K562 (cell line): ENCODE measurements at regions not wholly inside any gene's neighbourhood (a gene's known extent, or its start where the extent isn't known, plus 50 kb on each side); places are given as distances from the start of the nearest gene placed in this dataset.

Source experiments
- ATAC-seq: fragments of 200-7000 bp; cut with Tn5 transposase; 3 replicates; pipeline ENCODE4 v1.9.1; 2020; ENCODE audit warnings: moderate library complexity
- BruUV-seq: library from RNA; stranded (reverse); fragments of 400-500 nt; replicated peaks from 2 replicates; lab custom pipeline; 2021; lab: Mats Ljungman, UMichigan
- CTCF ChIA-PET: fragments of 300-600 bp; formaldehyde crosslinking; extraction: SDS; loops from one replicate; lab custom pipeline; 2021; ENCODE audit warnings: low intra/inter-chr PET ratio; lab: Yijun Ruan, JAX
- POLR2A ChIA-PET: fragments of 300-600, 350-650 bp; sonication (Branson Sonifier 250); formaldehyde crosslinking; extraction: SDS; loops from one replicate; lab custom pipeline; 2021; ENCODE audit warnings: antibody characterized with exemption, inconsistent platforms; lab: Yijun Ruan, JAX
- DNase-seq, 4 experiments: peaks; one replicate each; pipeline versions ENCODE4 v3.0.0 to v3.0.0-alpha.2; 2011 to 2018; ENCODE audit warnings: low spot score in 3 of 4, mixed read lengths in 3 of 4; ENCODE audit errors: extremely low read depth in 1 of 4
- FAIRE-seq: peaks from 2 replicates; lab custom pipeline; 2011; peaks lifted over from hg19 to GRCh38; lab: Jason Lieb, UNC
- H2AFZ ChIP-seq: 2 replicates; pipeline ENCODE4 v1.6.0; 2011; ENCODE audit warnings: low read depth, low read length, control low read depth, inconsistent platforms
- H3K27ac ChIP-seq: fragments of 200-600 bp; 3 replicates; pipeline ENCODE4 v1.8.0; 2011; ENCODE audit warnings: low read depth, mild to moderate bottlenecking, control low read depth, inconsistent platforms, low read length, moderate library complexity, mixed read lengths; ENCODE audit errors: extremely low read depth
- H3K27me3 ChIP-seq, 2 experiments: fragments of 300-600 bp in 1 of 2; 2 replicates in 1 of 2; 3 replicates in 1 of 2; pipeline versions ENCODE4 v1.6.0 to v1.8.0; 2011; ENCODE audit warnings: inconsistent platforms in 2 of 2, low read length in 2 of 2, mild to moderate bottlenecking in 1 of 2, mixed read lengths in 1 of 2, moderate library complexity in 1 of 2; ENCODE audit not compliant: control insufficient read depth in 2 of 2, insufficient read depth in 2 of 2
- H3K36me3 ChIP-seq: fragments of 300-600 bp; 3 replicates; pipeline ENCODE4 v1.8.0; 2011; ENCODE audit warnings: mild to moderate bottlenecking, low read length, inconsistent platforms; ENCODE audit not compliant: control insufficient read depth, insufficient read depth
- H3K4me1 ChIP-seq, 2 experiments: fragments of 200-600 bp in 1 of 2; replicated peaks in 1 of 2; 2 replicates in 1 of 2; 3 replicates in 1 of 2; pipeline versions ENCODE4 v1.5.1 to v1.8.0; 2011; ENCODE audit warnings: inconsistent platforms in 2 of 2, low read length in 2 of 2, mild to moderate bottlenecking in 1 of 2, mixed read lengths in 1 of 2, moderate library complexity in 1 of 2; ENCODE audit not compliant: control insufficient read depth in 2 of 2, insufficient read depth in 2 of 2
- H3K4me2 ChIP-seq: 2 replicates; pipeline ENCODE4 v1.6.1; 2011; ENCODE audit warnings: low read length, control low read depth, inconsistent platforms, mixed read lengths; ENCODE audit not compliant: insufficient read depth
- H3K4me3 ChIP-seq: fragments of 200-600 bp; sonication (generic), shearing (Covaris generic); 2 replicates; pipeline ENCODE4 v1.5.1; 2016; ENCODE audit warnings: control low read depth, inconsistent platforms
- H3K79me2 ChIP-seq: fragments of 200-600 bp; 3 replicates; pipeline ENCODE4 v1.8.0; 2011; ENCODE audit warnings: low read length, inconsistent platforms; ENCODE audit not compliant: control insufficient read depth, insufficient read depth
- H3K9ac ChIP-seq, 2 experiments: 2 replicates each; pipeline versions ENCODE4 v1.6.0 to v1.6.1; 2011; ENCODE audit warnings: low read depth in 2 of 2, low read length in 2 of 2, control low read depth in 1 of 2, inconsistent platforms in 1 of 2, mild to moderate bottlenecking in 1 of 2, mixed read lengths in 1 of 2; ENCODE audit not compliant: insufficient read depth in 1 of 2
- H3K9me1 ChIP-seq: one replicate; pipeline ENCODE4 v1.6.0; 2011; ENCODE audit warnings: inconsistent platforms, mild to moderate bottlenecking, low read length, moderate library complexity; ENCODE audit not compliant: control insufficient read depth, insufficient read depth
- H3K9me3 ChIP-seq: replicated peaks from 2 replicates; pipeline ENCODE4 v1.5.1; 2011; ENCODE audit warnings: low read depth, low read length, inconsistent platforms; ENCODE audit not compliant: control insufficient read depth, insufficient read depth
- H4K20me1 ChIP-seq: replicated peaks from 2 replicates; pipeline ENCODE4 v1.6.1; 2011; ENCODE audit warnings: low read length, inconsistent platforms, mixed read lengths; ENCODE audit not compliant: control insufficient read depth, insufficient read depth
- FOXJ3 ChIP-seq: sonication (generic); formaldehyde crosslinking; IDR thresholded peaks from 2 replicates; pipeline ENCODE4 v1.4.0; 2020; ENCODE audit warnings: mild to moderate bottlenecking, missing genetic modification reagents
- NR2F6 ChIP-seq: fragments of 450-650 bp; formaldehyde crosslinking; IDR thresholded peaks from 2 replicates; pipeline ENCODE4 v1.4.0; 2020; ENCODE audit warnings: mild to moderate bottlenecking
- ZNF212 ChIP-seq: fragments of 450-650 bp; formaldehyde crosslinking; IDR thresholded peaks from 2 replicates; pipeline ENCODE4 v1.4.0; 2020; ENCODE audit warnings: mild to moderate bottlenecking
- ZNF583 ChIP-seq: fragments of 250-450 bp; sonication (Bioruptor Pico); IDR thresholded peaks from 2 replicates; pipeline ENCODE4 v1.4.0; 2020
- WGBS: fragments of 100-300 bp; shearing (Covaris generic); methylation state at CpG from one replicate; pipeline ENCODE4 v1.1.6; 2016; ENCODE audit warnings: low coverage, mixed read lengths; ENCODE audit not compliant: insufficient coverage; ENCODE audit errors: missing lambda C conversion rate; 5-methylcytosine and 5-hydroxymethylcytosine counted together
- in situ Hi-C: fragments of 300-500 bp; cut with MboI; formaldehyde crosslinking; loops from 4 replicates; pipeline ENCODE4 v1.15.0; 2018; ENCODE audit warnings: inconsistent platforms, mixed read lengths
- intact Hi-C: fragments of 100-400 bp; cut with micrococcal nuclease; formaldehyde crosslinking; loops from 2 replicates; pipeline ENCODE4 v1.14.2; 2022
- TF ChIP-seq, protein P1 (sequence below): sonication (generic); formaldehyde crosslinking; IDR thresholded peaks from 2 replicates; pipeline ENCODE4 v1.8.1; 2023; ENCODE audit warnings: mild to moderate bottlenecking, missing genetic modification reagents
- TF ChIP-seq, protein P2 (sequence below): fragments of 450-650 bp; IDR thresholded peaks from 2 replicates; pipeline ENCODE4 v1.6.1; 2016; ENCODE audit warnings: missing biosample characterization, missing genetic modification characterization

DNA sequence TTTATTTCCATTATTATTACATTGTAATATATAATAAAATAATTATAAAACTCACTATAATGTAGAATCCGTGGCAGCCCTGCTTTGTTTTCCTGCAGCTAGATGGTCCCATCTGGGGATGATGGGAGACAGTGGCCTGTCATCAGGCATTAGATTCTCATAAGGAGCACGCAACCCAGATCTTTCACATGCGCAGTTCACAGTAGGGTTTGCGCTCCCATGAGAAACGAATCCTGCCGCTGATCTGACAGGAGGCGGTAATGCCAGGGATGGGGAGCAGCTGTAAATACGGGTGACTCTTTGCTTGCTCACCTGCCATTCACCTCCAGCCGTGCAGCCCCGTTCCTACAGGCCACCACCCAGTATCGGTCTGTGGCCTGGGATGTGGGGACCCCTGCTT, 1879.3 kb upstream of the WWC1 start:
- Histone ChIP-seq H3K27me3 (no peaks in the 10 kb centered on the region), H3K9me3 (no peaks in the 10 kb centered on the region), H3K4me1 (no peaks in the 10 kb centered on the region), H4K20me1 (no peaks in the 10 kb centered on the region), H3K4me2 (no peak overlapping the region), H3K9me1 (no peaks in the 10 kb centered on the region), H3K27ac (no peak overlapping the region), H2AFZ (no peak overlapping the region), H3K79me2 (no peaks in the 10 kb centered on the region), H3K4me3 (no peak overlapping the region), H3K9ac (no peak overlapping the region), H3K36me3 (no peaks in the 10 kb centered on the region)
- intact Hi-C loops: no loop called here
- in situ Hi-C loops: no loop called here
- ChIA-PET POLR2A (interaction anchor here (0.6 kb wide), 1 partner anchor 573 kb away, joined by 3 read pairs; no protein-coding TSS in a partner anchor), CTCF (no interaction called here)
- 6% methylated on average over 11 of the region's 11 CpGs for WGBS
- DNase-seq: no peak
- no TSS peak for BruUV-seq
- FAIRE-seq: no peak
- no peak for TF ChIP-seq FOXJ3 (CRISPR knock-in tag)
- TF ChIP-seq ZNF212 (CRISPR knock-in tag): no peak
- TF ChIP-seq, protein P1, sequence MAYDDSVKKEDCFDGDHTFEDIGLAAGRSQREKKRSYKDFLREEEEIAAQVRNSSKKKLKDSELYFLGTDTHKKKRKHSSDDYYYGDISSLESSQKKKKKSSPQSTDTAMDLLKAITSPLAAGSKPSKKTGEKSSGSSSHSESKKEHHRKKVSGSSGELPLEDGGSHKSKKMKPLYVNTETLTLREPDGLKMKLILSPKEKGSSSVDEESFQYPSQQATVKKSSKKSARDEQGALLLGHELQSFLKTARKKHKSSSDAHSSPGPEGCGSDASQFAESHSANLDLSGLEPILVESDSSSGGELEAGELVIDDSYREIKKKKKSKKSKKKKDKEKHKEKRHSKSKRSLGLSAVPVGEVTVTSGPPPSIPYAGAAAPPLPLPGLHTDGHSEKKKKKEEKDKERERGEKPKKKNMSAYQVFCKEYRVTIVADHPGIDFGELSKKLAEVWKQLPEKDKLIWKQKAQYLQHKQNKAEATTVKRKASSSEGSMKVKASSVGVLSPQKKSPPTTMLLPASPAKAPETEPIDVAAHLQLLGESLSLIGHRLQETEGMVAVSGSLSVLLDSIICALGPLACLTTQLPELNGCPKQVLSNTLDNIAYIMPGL (CRISPR knock-in tag): no peak
- no peak for TF ChIP-seq ZNF583 (CRISPR knock-in tag)
- ATAC-seq: no peak

DNA sequence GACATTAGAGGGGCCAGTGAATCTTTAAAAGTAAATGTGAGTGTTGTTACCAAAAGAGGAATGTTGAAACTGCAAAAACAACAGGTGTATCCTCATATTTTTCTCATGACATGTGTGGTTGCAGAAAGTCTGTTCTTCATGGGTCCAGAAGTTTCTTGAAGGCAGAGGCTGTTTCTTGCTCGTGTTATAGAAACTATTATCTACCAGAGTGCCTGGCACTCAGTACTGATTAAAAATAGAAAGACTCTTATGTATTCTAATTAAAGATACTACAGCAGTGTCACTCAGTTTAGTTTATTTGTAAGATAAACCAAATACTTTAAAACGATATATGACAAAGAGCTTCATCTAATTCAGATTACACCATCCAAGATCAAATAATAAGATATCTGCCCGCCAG, 1864.2 kb upstream of the WWC1 start:
- Histone ChIP-seq H3K79me2 (no peaks in the 10 kb centered on the region), H3K9ac (no peak overlapping the region), H3K4me1 (no peaks in the 10 kb centered on the region), H3K27ac (no peak overlapping the region), H3K9me1 (no peaks in the 10 kb centered on the region), H3K9me3 (no peaks in the 10 kb centered on the region), H3K4me3 (no peak overlapping the region), H2AFZ (no peak overlapping the region), H3K36me3 (no peaks in the 10 kb centered on the region), H3K4me2 (no peak overlapping the region), H4K20me1 (no peaks in the 10 kb centered on the region), H3K27me3 (no peaks in the 10 kb centered on the region)
- TF ChIP-seq, protein P2, sequence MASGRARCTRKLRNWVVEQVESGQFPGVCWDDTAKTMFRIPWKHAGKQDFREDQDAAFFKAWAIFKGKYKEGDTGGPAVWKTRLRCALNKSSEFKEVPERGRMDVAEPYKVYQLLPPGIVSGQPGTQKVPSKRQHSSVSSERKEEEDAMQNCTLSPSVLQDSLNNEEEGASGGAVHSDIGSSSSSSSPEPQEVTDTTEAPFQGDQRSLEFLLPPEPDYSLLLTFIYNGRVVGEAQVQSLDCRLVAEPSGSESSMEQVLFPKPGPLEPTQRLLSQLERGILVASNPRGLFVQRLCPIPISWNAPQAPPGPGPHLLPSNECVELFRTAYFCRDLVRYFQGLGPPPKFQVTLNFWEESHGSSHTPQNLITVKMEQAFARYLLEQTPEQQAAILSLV: no peak
- TF ChIP-seq NR2F6 (CRISPR knock-in tag): no peak
- ATAC-seq: no peak
- CTCF ChIA-PET: no interaction called here
- no peak for DNase-seq
- BruUV-seq: no TSS peak
- WGBS: 0% methylated on average over 3 of the region's 3 CpGs
- intact Hi-C loops (no loop called here), in situ Hi-C loops (no loop called here)
- POLR2A ChIA-PET: no interaction called here
- no peak for FAIRE-seq
